RWPE1 (cell line): ENCODE measurements at regions not wholly inside any gene's neighbourhood (a gene's known extent, or its start where the extent isn't known, plus 50 kb on each side); places are given as distances from the start of the nearest gene placed in this dataset.

Source experiments
- CTCF ChIA-PET: fragments of 350-600 bp; sonication (Branson Sonifier 250); formaldehyde crosslinking; extraction: SDS; loops from one replicate; lab custom pipeline; 2021; lab: Yijun Ruan, JAX
- POLR2A ChIA-PET: fragments of 400-600 bp; formaldehyde crosslinking; extraction: SDS; loops from one replicate; lab custom pipeline; 2020; ENCODE audit warnings: antibody characterized with exemption; ENCODE audit not compliant: low non-redundant PET; lab: Yijun Ruan, JAX
- DNase-seq: peaks from one replicate; pipeline ENCODE4 v3.0.0; 2012; ENCODE audit warnings: low spot score
- H3K27ac ChIP-seq: fragments of 450-650 bp; 2 replicates; pipeline ENCODE4 v1.5.1; 2017
- TF ChIP-seq, protein P1 (sequence below): fragments of 450-650 bp; conservative IDR thresholded peaks from 2 replicates; pipeline ENCODE4 v1.5.1; 2017; ENCODE audit warnings: low read depth, mild to moderate bottlenecking

- POLR2A ChIA-PET = no interaction called here
- no peak overlapping the region for H3K27ac ChIP-seq
- no peak for DNase-seq
- CTCF ChIA-PET = no interaction called here
- TF ChIP-seq, protein P1, sequence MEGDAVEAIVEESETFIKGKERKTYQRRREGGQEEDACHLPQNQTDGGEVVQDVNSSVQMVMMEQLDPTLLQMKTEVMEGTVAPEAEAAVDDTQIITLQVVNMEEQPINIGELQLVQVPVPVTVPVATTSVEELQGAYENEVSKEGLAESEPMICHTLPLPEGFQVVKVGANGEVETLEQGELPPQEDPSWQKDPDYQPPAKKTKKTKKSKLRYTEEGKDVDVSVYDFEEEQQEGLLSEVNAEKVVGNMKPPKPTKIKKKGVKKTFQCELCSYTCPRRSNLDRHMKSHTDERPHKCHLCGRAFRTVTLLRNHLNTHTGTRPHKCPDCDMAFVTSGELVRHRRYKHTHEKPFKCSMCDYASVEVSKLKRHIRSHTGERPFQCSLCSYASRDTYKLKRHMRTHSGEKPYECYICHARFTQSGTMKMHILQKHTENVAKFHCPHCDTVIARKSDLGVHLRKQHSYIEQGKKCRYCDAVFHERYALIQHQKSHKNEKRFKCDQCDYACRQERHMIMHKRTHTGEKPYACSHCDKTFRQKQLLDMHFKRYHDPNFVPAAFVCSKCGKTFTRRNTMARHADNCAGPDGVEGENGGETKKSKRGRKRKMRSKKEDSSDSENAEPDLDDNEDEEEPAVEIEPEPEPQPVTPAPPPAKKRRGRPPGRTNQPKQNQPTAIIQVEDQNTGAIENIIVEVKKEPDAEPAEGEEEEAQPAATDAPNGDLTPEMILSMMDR = no peak
Observed at GRCh38 chr2:195118276-195118675, 538.8 kb upstream of the SLC39A10 start.

GRCh38 chr2:195117011-195117410 lies 540.0 kb upstream of the SLC39A10 start:
- CTCF ChIA-PET = no interaction called here

DNA sequence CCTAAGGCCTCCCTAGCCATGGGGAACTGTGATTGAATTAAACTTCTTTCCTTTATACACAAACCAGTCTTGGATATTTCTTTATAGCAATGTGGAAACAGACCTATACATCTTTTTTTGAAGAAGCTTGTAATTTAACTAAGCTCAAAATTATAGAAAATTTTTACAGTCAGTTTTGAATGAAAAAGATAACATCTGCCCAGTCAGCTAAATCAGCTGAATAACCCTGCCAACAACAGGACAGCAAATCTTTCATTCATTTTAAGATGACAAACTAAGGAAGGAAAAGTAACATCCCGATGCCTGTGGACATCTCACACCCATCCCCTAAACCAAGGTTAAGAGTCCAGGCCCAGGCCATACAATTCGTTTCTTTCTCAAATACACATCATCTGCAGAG lies 541.3 kb upstream of the SLC39A10 start:
- ChIA-PET CTCF (no interaction called here), POLR2A (no interaction called here)
- DNase-seq = no peak
- no peak overlapping the region for H3K27ac ChIP-seq
- TF ChIP-seq, protein P1 = no peak

More at GRCh38 chr2:195117011-195117410, 540.0 kb upstream of the SLC39A10 start:
- TF ChIP-seq, protein P1 = no peak
- POLR2A ChIA-PET = no interaction called here
- no peak overlapping the region for H3K27ac ChIP-seq
- DNase-seq = no peak

GRCh38 chr2:195108182-195108581 lies 548.8 kb upstream of the SLC39A10 start:
- no peak overlapping the region for H3K27ac ChIP-seq
- ChIA-PET POLR2A (no interaction called here), CTCF (no interaction called here)
- TF ChIP-seq, protein P1 = no peak
- DNase-seq = no peak

DNA sequence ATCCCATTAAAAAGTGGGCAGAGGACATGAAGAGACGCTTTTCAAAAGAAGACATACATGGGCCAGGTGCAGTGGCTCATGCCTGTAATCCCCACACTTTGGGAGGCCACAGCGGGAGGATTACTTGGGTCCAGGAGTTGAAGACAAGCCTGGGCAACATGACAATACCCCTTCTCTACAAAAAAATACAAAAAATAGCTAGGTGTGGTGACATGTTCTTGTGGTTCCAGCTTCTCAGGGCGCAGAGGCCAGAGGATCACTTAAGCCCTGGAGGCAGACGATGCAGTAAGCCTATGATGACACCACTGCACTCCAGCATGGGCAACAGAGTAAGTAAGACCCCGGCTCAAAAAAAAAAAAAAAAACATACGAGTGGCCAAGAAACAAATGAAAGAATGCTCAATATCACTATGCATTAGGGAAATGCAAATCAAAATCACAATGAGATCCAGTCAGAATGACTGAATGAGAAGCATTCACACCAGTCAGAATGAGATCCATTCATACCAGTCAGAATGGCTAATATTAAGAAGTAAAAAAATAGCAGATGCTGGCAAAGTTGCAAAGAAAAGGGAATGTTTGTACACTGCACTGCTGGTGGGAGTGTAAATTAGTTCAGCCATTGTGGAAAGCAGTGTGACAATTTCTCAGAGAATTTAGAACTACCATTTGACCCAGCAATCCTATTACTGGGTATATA lies 550.2 kb upstream of the SLC39A10 start:
- ChIA-PET POLR2A (no interaction called here), CTCF (no interaction called here)
- DNase-seq = no peak
- TF ChIP-seq, protein P1 = no peak
- H3K27ac ChIP-seq = no peak overlapping the region

DNA sequence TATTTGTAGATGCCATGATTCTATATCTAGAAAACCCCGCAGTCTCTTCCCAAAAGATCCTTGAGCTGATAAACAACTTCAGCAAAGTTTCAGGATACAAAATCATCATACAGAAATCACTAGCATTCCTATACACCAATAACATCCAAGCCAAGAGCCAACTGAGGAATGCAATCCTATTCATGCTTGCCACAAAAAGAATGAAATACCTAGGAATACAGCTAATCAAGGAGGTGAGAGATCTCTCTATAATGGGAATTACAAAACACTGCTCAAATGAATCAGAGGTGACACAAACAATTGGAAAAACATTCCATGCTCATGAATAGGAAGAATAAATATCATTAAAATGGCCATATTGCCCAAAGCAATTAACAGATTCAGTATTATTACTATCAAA lies 551.4 kb upstream of the SLC39A10 start:
- POLR2A ChIA-PET = no interaction called here
- CTCF ChIA-PET = no interaction called here
- no peak for DNase-seq
- no peak overlapping the region for H3K27ac ChIP-seq
- TF ChIP-seq, protein P1 = no peak
